Spleen (tissue), 11 donors: ENCODE measurements at regions not wholly inside any gene's neighbourhood (a gene's known extent, or its start where the extent isn't known, plus 50 kb on each side); places are given as distances from the start of the nearest gene placed in this dataset.

Source experiments
- DNase-seq: peaks from one replicate; pipeline ENCODE4 v3.0.0-alpha.2; 2020
- H3K27ac ChIP-seq, 8 donors: fragments of 200-600 bp; sonication (generic) in 7 of 8; 1 replicate in 4 of 8; 2 replicates in 4 of 8; pipeline versions ENCODE4 v1.5.0 to v1.8.0; 2016 to 2021; ENCODE audit warnings: inconsistent platforms in 4 of 8, mild to moderate bottlenecking in 4 of 8, moderate library complexity in 1 of 8
- H3K27me3 ChIP-seq, 7 donors: fragments of 200-600 bp; sonication (generic) in 6 of 7; replicated peaks in 1 of 7; 1 replicate in 4 of 7; 2 replicates in 3 of 7; pipeline versions ENCODE4 v1.5.0 to v1.8.0; 2016 to 2021; ENCODE audit warnings: inconsistent platforms in 3 of 7, mild to moderate bottlenecking in 1 of 7
- H3K36me3 ChIP-seq, 6 donors: fragments of 200-600 bp; sonication (generic) in 5 of 6; 1 replicate in 4 of 6; 2 replicates in 2 of 6; pipeline versions ENCODE4 v1.5.0 to v1.8.0; 2016 to 2021; ENCODE audit warnings: inconsistent platforms in 2 of 6
- H3K4me1 ChIP-seq, 6 donors: fragments of 200-600 bp; sonication (generic) in 5 of 6; 1 replicate in 3 of 6; 2 replicates in 3 of 6; pipeline versions ENCODE4 v1.5.0 to v1.8.0; 2016 to 2021; ENCODE audit warnings: inconsistent platforms in 3 of 6
- H3K4me3 ChIP-seq, 8 donors: fragments of 200-600 bp; sonication (generic) in 7 of 8; 1 replicate in 4 of 8; 2 replicates in 4 of 8; pipeline versions ENCODE4 v1.5.0 to v1.8.0; 2016 to 2021; ENCODE audit warnings: inconsistent platforms in 4 of 8, mild to moderate bottlenecking in 4 of 8, moderate library complexity in 2 of 8
- H3K9me3 ChIP-seq, 8 donors: fragments of 200-600 bp; sonication (generic) in 7 of 8; 1 replicate in 4 of 8; 2 replicates in 4 of 8; pipeline versions ENCODE4 v1.5.0 to v1.8.0; 2016 to 2021; ENCODE audit warnings: inconsistent platforms in 4 of 8
- POLR2A ChIP-seq, 3 donors: fragments of 450-650 bp; IDR thresholded peaks; one replicate each; pipeline ENCODE4 v1.5.1; 2017; ENCODE audit warnings: antibody characterized with exemption in 3 of 3, mild to moderate bottlenecking in 1 of 3
- POLR2AphosphoS5 ChIP-seq, 3 donors: sonication (generic); formaldehyde crosslinking; IDR thresholded peaks; one replicate each; pipeline ENCODE4 v1.5.1; 2017; ENCODE audit warnings: antibody characterized with exemption in 3 of 3
- WGBS, 5 donors: extraction: QIAGEN DNeasy Blood & Tissue Kit in 3 of 5; methylation state at CpG; one replicate each; pipeline versions ENCODE4 v1.1.5 to v1.1.7; 2013 to 2018; 5-methylcytosine and 5-hydroxymethylcytosine counted together
- intact Hi-C: fragments of 100-400 bp; cut with DNase I; formaldehyde crosslinking; loops from one replicate; pipeline ENCODE4 v1.15.0; 2023; ENCODE audit warnings: low total_unique reads
- TF ChIP-seq, protein P1 (sequence below), 11 experiments: fragments of 200-600 bp in 7 of 11; fragments of 450-650 bp in 4 of 11; sonication (generic) in 4 of 11; IDR thresholded peaks in 8 of 11; conservative IDR thresholded peaks in 3 of 11; 1 replicate in 7 of 11; 2 replicates in 4 of 11; pipeline versions ENCODE4 v1.4.0 to v1.8.0; 2016 to 2021; ENCODE audit warnings: antibody characterized with exemption in 11 of 11, inconsistent platforms in 4 of 11, mild to moderate bottlenecking in 1 of 11
- donor health status: healthy with polysubstance abuse.
- donor health status: DM: no; HTN: no; CAD: no; lungs with moderate emphysema.
- donor health status: DM: no; HTN: no; CAD: no.
- donor health status: Bipolar disorder and iron deficiency.
- donor health status: healthy.
- donor health status: DM: no; HTN: no; CAD: no.
- donor health status: DM: yes; HTN: yes; CAD: no.

DNA sequence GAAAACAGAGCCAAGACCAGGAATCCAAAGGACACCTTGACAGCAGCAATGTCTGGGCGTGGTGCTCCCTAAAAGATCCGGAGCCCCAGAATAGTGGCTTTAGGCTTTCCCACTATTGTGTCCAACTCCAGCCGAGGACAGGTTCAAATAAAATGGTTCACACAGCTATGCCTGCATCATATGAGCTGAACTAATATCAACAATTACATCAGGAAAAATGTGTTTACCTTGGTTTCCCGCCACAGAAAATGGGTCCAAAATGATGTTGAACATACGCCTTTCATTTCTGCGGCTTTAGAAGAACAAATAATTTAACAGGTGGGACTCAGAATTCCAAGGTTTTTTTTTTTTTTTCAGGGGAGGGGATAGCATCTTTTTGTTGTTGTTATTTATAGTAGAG, 93.6 kb downstream of the OSR1 start:
- DNase-seq = no peak
- WGBS, 5 donors = 82 to 98% (median 90%) methylated on average over 6 of the region's 6 CpGs
- Histone ChIP-seq H3K4me3 (no peak overlapping the region), H3K27me3 (no peaks in the 10 kb centered on the region), H3K4me1 (no peaks in the 10 kb centered on the region), H3K36me3 (no peaks in the 10 kb centered on the region), H3K9me3 (no peaks in the 10 kb centered on the region), H3K27ac (no peak overlapping the region)
- intact Hi-C loops = no loop called here
- TF ChIP-seq POLR2A (IDR thresholded peaks at IDR 0.05) (no peak), POLR2AphosphoS5 (IDR thresholded peaks at IDR 0.05) (no peak)
- TF ChIP-seq, protein P1, sequence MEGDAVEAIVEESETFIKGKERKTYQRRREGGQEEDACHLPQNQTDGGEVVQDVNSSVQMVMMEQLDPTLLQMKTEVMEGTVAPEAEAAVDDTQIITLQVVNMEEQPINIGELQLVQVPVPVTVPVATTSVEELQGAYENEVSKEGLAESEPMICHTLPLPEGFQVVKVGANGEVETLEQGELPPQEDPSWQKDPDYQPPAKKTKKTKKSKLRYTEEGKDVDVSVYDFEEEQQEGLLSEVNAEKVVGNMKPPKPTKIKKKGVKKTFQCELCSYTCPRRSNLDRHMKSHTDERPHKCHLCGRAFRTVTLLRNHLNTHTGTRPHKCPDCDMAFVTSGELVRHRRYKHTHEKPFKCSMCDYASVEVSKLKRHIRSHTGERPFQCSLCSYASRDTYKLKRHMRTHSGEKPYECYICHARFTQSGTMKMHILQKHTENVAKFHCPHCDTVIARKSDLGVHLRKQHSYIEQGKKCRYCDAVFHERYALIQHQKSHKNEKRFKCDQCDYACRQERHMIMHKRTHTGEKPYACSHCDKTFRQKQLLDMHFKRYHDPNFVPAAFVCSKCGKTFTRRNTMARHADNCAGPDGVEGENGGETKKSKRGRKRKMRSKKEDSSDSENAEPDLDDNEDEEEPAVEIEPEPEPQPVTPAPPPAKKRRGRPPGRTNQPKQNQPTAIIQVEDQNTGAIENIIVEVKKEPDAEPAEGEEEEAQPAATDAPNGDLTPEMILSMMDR (IDR thresholded peaks at IDR 0.05 in 8 of 11, conservative IDR thresholded peaks at IDR 0.05 in 3 of 11) = no peak

DNA sequence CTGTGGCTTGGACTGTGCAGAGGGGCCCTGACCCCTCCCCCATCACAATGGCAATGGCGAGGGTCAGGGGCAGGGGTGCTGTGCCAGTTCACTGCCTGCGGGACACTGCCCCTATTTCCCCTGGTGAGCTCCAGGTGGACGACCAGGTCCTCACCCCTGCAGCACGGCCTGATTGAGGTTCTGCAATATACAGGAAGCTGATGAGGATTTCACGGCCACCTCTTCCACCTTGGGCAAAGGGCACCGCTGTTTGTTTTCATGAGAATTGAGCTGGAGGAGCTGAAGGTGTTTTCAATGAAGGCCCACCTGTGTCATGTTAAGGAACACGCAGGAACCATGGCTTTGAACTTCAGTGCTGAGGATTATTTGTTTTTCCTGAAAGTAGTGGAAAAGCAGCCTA, 96.3 kb downstream of the OSR1 start:
- intact Hi-C loops = no loop called here
- 78 to 88% (median 84%) methylated on average over 2 to 7 of the region's 7 CpGs for WGBS, 5 donors
- Histone ChIP-seq H3K36me3 (no peaks in the 10 kb centered on the region), H3K4me3 (no peak overlapping the region), H3K27me3 (no peaks in the 10 kb centered on the region), H3K9me3 (peaks cover 0 to 8% (median 0%) of the 10 kb centered on the region in 8 donors), H3K4me1 (no peaks in the 10 kb centered on the region), H3K27ac (no peak overlapping the region)
- TF ChIP-seq POLR2AphosphoS5 (IDR thresholded peaks at IDR 0.05) (no peak), POLR2A (IDR thresholded peaks at IDR 0.05) (no peak)
- TF ChIP-seq, protein P1 (IDR thresholded peaks at IDR 0.05 in 8 of 11, conservative IDR thresholded peaks at IDR 0.05 in 3 of 11) = no peak
- no peak for DNase-seq

DNA sequence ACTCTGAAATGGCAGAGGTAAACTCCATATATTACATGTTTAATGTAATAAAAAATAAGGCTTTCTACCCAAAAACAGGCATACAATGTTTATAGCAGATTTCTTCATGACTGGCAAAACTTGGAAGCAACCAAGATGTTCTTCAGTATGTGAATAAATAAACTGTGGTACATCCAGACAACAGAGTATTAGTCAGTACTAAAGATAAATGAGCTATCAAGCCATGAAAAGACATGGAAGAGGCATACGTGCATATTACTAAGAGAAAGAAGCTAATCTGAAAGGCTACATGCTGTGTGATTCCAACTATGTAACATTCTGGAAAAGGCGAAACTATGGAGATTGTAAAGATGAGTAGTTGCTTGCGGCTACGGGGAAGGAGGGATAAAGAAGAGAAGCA, 97.4 kb downstream of the OSR1 start:
- WGBS, 5 donors = 88 to 95% (median 89%) methylated on average over 4 of the region's 4 CpGs
- no peak for TF ChIP-seq POLR2A (IDR thresholded peaks at IDR 0.05)
- TF ChIP-seq, protein P1 (IDR thresholded peaks at IDR 0.05 in 8 of 11, conservative IDR thresholded peaks at IDR 0.05 in 3 of 11) = no peak
- no peak for TF ChIP-seq POLR2AphosphoS5 (IDR thresholded peaks at IDR 0.05)
- no peaks in the 10 kb centered on the region for H3K27me3 ChIP-seq
- no peak for DNase-seq
- intact Hi-C loops = no loop called here
- H3K36me3 ChIP-seq = no peaks in the 10 kb centered on the region
- no peak overlapping the region for H3K27ac ChIP-seq
- H3K4me1 ChIP-seq = no peaks in the 10 kb centered on the region
- H3K9me3 ChIP-seq = peaks cover 0 to 8% (median 0%) of the 10 kb centered on the region in 8 donors
- H3K4me3 ChIP-seq = no peak overlapping the region

DNA sequence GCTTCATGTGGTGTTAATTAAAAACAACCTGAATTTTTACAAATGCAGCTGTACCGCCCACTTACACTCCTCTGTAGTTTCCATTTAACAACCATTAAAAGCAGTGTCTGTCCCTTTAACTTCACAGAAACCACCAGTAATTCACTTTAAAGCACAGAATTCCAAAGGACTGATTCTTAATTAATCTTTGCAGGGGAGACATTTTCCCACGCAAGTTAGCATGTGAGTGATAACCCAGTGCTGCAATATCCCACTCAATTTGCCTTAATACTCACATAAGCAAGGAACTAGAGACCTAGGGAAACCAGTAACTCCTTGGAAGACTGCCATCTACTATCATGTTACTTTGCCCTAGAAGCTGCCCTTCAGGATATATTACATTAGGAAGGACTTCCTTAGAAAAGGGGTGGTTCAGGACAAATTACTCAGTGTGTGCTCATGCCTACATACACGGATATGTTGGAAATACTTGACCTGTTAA, 102.3 kb downstream of the OSR1 start:
- Histone ChIP-seq H3K36me3 (no peaks in the 10 kb centered on the region), H3K4me1 (no peaks in the 10 kb centered on the region), H3K27ac (no peak overlapping the region), H3K9me3 (peaks cover 0 to 8% (median 0%) of the 10 kb centered on the region in 8 donors), H3K4me3 (no peak overlapping the region), H3K27me3 (no peaks in the 10 kb centered on the region)
- WGBS, 5 donors = 71 to 88% (median 79%) methylated on average over 3 of the region's 3 CpGs
- TF ChIP-seq POLR2A (IDR thresholded peaks at IDR 0.05) (no peak), POLR2AphosphoS5 (IDR thresholded peaks at IDR 0.05) (no peak)
- TF ChIP-seq, protein P1 (IDR thresholded peaks at IDR 0.05 in 8 of 11, conservative IDR thresholded peaks at IDR 0.05 in 3 of 11) = no peak
- intact Hi-C loops = no loop called here
- no peak for DNase-seq
